ENCODE measurements at regions not wholly inside any gene's neighbourhood (a gene's known extent, or its start where the extent isn't known, plus 50 kb on each side); places are given as distances from the start of the nearest gene placed in this dataset.

DNA sequence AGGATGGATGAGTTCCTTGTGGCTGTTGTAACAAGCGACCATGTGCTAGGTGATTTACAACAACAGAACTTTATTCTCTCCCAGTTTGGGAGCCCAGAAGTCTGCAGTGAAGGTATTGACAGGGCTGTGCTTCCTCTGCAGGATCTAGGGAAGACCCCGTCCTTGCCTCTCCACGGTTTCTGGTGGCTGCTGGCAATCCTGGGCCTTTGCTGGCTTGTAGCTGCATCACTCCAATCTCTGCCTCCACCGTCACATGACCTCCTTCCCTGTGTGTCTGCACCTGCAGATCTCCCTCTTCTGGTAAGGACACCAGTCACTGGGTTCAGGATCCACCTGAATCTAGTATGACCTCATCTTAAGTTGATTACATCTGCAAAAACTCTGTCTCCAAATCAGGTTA is 115.6 kb downstream of the GLRX3 start:
- H2AFZ ChIP-seq (ENCODE audit: low read length): no peak overlapping the region
- H3K9me3 ChIP-seq (ENCODE audit: insufficient read depth, low read depth, low read length): no peaks in the 10 kb centered on the region; the same call in 1 of the 2 replicates
- H3K4me2 ChIP-seq (ENCODE audit: low read depth, low read length, poor library complexity, severe bottlenecking): no peak overlapping the region
- H3K4me1 ChIP-seq (ENCODE audit: insufficient read depth, low read length, poor library complexity, severe bottlenecking): no peaks in the 10 kb centered on the region
- H3K4me3 ChIP-seq (ENCODE audit: low read length, poor library complexity, severe bottlenecking): no peak overlapping the region
- no peaks in the 10 kb centered on the region for H3K36me3 ChIP-seq (ENCODE audit: insufficient read depth, low read length)
- H3K27me3 ChIP-seq (ENCODE audit: insufficient read depth, low read length, poor library complexity, severe bottlenecking): no peaks in the 10 kb centered on the region
- no peaks in the 10 kb centered on the region for H4K20me1 ChIP-seq (ENCODE audit: insufficient read depth, low read length, poor library complexity, severe bottlenecking)
- H3K79me2 ChIP-seq (ENCODE audit: insufficient read depth, low read length): no peaks in the 10 kb centered on the region
- no peak for TF ChIP-seq EZH2phosphoT487 (IDR thresholded peaks at IDR 0.05; ENCODE audit: borderline replicate concordance)
- TF ChIP-seq, protein P1, sequence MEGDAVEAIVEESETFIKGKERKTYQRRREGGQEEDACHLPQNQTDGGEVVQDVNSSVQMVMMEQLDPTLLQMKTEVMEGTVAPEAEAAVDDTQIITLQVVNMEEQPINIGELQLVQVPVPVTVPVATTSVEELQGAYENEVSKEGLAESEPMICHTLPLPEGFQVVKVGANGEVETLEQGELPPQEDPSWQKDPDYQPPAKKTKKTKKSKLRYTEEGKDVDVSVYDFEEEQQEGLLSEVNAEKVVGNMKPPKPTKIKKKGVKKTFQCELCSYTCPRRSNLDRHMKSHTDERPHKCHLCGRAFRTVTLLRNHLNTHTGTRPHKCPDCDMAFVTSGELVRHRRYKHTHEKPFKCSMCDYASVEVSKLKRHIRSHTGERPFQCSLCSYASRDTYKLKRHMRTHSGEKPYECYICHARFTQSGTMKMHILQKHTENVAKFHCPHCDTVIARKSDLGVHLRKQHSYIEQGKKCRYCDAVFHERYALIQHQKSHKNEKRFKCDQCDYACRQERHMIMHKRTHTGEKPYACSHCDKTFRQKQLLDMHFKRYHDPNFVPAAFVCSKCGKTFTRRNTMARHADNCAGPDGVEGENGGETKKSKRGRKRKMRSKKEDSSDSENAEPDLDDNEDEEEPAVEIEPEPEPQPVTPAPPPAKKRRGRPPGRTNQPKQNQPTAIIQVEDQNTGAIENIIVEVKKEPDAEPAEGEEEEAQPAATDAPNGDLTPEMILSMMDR (conservative IDR thresholded peaks at IDR 0.05; ENCODE audit: low read length): no peak
- H3F3A ChIP-seq (ENCODE audit: low read depth): no peaks in the 10 kb centered on the region
- H3K9me2 ChIP-seq (replicated peaks; ENCODE audit: low read depth, low read length): no peaks in the 10 kb centered on the region
- H3K9ac ChIP-seq (ENCODE audit: low read depth, low read length, poor library complexity, severe bottlenecking): no peak overlapping the region

GRCh38 chr10:130254243-130254642 is 118.1 kb downstream of the GLRX3 start:
- H3K79me2 ChIP-seq (ENCODE audit: insufficient read depth, low read length): no peaks in the 10 kb centered on the region
- H3K9ac ChIP-seq (ENCODE audit: low read depth, low read length, poor library complexity, severe bottlenecking): no peak overlapping the region
- no peaks in the 10 kb centered on the region for H3K27me3 ChIP-seq (ENCODE audit: insufficient read depth, low read length, poor library complexity, severe bottlenecking)
- no peaks in the 10 kb centered on the region for H3F3A ChIP-seq (ENCODE audit: low read depth)
- TF ChIP-seq, protein P1 (conservative IDR thresholded peaks at IDR 0.05; ENCODE audit: low read length): no peak
- no peak for TF ChIP-seq EZH2phosphoT487 (IDR thresholded peaks at IDR 0.05; ENCODE audit: borderline replicate concordance)
- H3K9me3 ChIP-seq (ENCODE audit: insufficient read depth, low read depth, low read length): peaks cover 10% of the 10 kb centered on the region; the same call in 1 of the 2 replicates
- no peaks in the 10 kb centered on the region for H3K4me1 ChIP-seq (ENCODE audit: insufficient read depth, low read length, poor library complexity, severe bottlenecking)
- no peaks in the 10 kb centered on the region for H4K20me1 ChIP-seq (ENCODE audit: insufficient read depth, low read length, poor library complexity, severe bottlenecking)
- no peak overlapping the region for H2AFZ ChIP-seq (ENCODE audit: low read length)
- H3K4me2 ChIP-seq (ENCODE audit: low read depth, low read length, poor library complexity, severe bottlenecking): no peak overlapping the region
- no peaks in the 10 kb centered on the region for H3K9me2 ChIP-seq (replicated peaks; ENCODE audit: low read depth, low read length)
- H3K4me3 ChIP-seq (ENCODE audit: low read length, poor library complexity, severe bottlenecking): no peak overlapping the region
- no peaks in the 10 kb centered on the region for H3K36me3 ChIP-seq (ENCODE audit: insufficient read depth, low read length)

DNA sequence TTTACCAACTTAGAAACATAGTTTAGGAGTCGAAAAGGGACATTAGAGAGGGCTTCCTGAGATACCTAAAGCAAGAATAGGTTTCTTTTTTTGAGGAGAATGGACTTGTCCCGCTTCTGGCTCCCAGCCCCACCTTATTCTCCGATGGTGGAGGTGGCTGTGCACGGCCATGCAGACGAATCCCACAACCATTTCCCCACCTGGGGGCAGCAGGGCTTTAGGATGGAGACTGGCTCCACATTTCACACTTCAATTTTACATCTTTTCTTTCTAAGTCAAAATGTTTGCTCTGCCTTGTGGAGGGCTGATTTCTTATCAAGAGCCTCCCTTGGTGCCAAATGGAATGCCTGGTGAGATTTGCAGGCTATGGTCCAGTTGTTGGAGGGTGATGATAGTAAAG is 118.5 kb downstream of the GLRX3 start:
- Histone ChIP-seq H3K9me3 (ENCODE audit: insufficient read depth, low read depth, low read length) (peaks cover 10% of the 10 kb centered on the region; the same call in 1 of the 2 replicates), H2AFZ (ENCODE audit: low read length) (no peak overlapping the region), H3K4me3 (ENCODE audit: low read length, poor library complexity, severe bottlenecking) (no peak overlapping the region), H3K79me2 (ENCODE audit: insufficient read depth, low read length) (no peaks in the 10 kb centered on the region), H3K36me3 (ENCODE audit: insufficient read depth, low read length) (no peaks in the 10 kb centered on the region), H3F3A (ENCODE audit: low read depth) (no peaks in the 10 kb centered on the region), H3K27me3 (ENCODE audit: insufficient read depth, low read length, poor library complexity, severe bottlenecking) (no peaks in the 10 kb centered on the region), H3K4me1 (ENCODE audit: insufficient read depth, low read length, poor library complexity, severe bottlenecking) (no peaks in the 10 kb centered on the region), H3K4me2 (ENCODE audit: low read depth, low read length, poor library complexity, severe bottlenecking) (no peak overlapping the region), H3K9me2 (replicated peaks; ENCODE audit: low read depth, low read length) (no peaks in the 10 kb centered on the region), H4K20me1 (ENCODE audit: insufficient read depth, low read length, poor library complexity, severe bottlenecking) (no peaks in the 10 kb centered on the region), H3K9ac (ENCODE audit: low read depth, low read length, poor library complexity, severe bottlenecking) (no peak overlapping the region)
- TF ChIP-seq, protein P1 (conservative IDR thresholded peaks at IDR 0.05; ENCODE audit: low read length): no peak
- TF ChIP-seq EZH2phosphoT487 (IDR thresholded peaks at IDR 0.05; ENCODE audit: borderline replicate concordance): no peak
